HepG2 (cell line): ENCODE measurements at regions not wholly inside any gene's neighbourhood (a gene's known extent, or its start where the extent isn't known, plus 50 kb on each side); places are given as distances from the start of the nearest gene placed in this dataset.

Experiments used
- ATF6 ChIP-seq: sonication (generic); formaldehyde crosslinking; conservative IDR thresholded peaks from 2 replicates; pipeline ENCODE4 v1.4.0; 2020; ENCODE audit warnings: missing genetic modification reagents
- CCDC6 ChIP-seq: sonication (generic); formaldehyde crosslinking; IDR thresholded peaks from 2 replicates; pipeline ENCODE4 v1.8.1; 2022; ENCODE audit warnings: mild to moderate bottlenecking, missing genetic modification reagents, moderate library complexity
- ETS1 ChIP-seq: sonication (generic); formaldehyde crosslinking; IDR thresholded peaks from 2 replicates; pipeline ENCODE4 v1.4.0; 2020; ENCODE audit warnings: missing genetic modification reagents
- MTA1 ChIP-seq: sonication (generic); formaldehyde crosslinking; IDR thresholded peaks from 2 replicates; pipeline ENCODE4 v1.4.0; 2020; ENCODE audit warnings: missing genetic modification reagents, mild to moderate bottlenecking, borderline replicate concordance
- NFAT5 ChIP-seq: sonication (generic); formaldehyde crosslinking; IDR thresholded peaks from 2 replicates; pipeline ENCODE4 v1.4.0; 2020; ENCODE audit warnings: missing genetic modification reagents
- RXRA ChIP-seq: sonication (generic); formaldehyde crosslinking; IDR thresholded peaks from 2 replicates; pipeline ENCODE4 v1.5.1; 2020; ENCODE audit warnings: missing genetic modification reagents
- SOX5 ChIP-seq: IDR thresholded peaks from 2 replicates; pipeline ENCODE4 v1.6.1; 2016; ENCODE audit warnings: borderline replicate concordance
- TGIF2 ChIP-seq: IDR thresholded peaks from 2 replicates; pipeline ENCODE4 v1.6.1; 2016; ENCODE audit warnings: control low read depth, missing compliant biosample characterization

DNA sequence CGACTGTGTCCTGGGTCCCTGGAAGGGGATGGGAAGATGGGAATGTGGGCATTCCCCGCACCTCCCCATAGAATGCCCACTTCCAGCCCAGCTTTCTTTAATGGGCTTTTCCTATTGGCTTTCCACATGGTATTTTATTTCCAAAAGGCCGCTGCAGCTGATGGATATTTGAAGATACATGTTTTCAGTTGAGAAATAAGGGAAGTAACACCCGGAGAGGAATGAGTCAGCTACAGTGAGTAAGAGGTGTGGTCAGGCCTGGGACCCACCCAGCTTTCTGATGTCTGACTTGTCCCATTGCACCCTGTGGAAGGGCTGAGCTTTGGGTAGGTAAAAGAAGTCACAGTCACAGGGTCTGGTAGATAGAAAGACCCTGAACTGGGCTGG is 476.9 kb downstream of the MIAT start (continued):
- TF ChIP-seq ETS1 (CRISPR knock-in tag) (no peak), ATF6 (CRISPR knock-in tag) (no peak), NFAT5 (no peak), MTA1 (no peak), TGIF2 (CRISPR knock-in tag) (no peak), SOX5 (CRISPR knock-in tag) (no peak), RXRA (no peak), CCDC6 (no peak)
